Kidney (tissue), 13 donors: ENCODE measurements at regions not wholly inside any gene's neighbourhood (a gene's known extent, or its start where the extent isn't known, plus 50 kb on each side); places are given as distances from the start of the nearest gene placed in this dataset.

Experiments used
- DNase-seq, 5 donors: peaks; one replicate each; pipeline ENCODE4 v3.0.0-alpha.2; 2013 to 2020
- FAIRE-seq: peaks from 2 replicates; lab custom pipeline; 2012; peaks lifted over from hg19 to GRCh38; lab: Jason Lieb, UNC
- H3K27ac ChIP-seq, 2 donors: one replicate each; pipeline ENCODE4 v1.7.0; 2013; ENCODE audit warnings: low read depth in 2 of 2, low read length in 2 of 2, inconsistent platforms in 1 of 2
- H3K27me3 ChIP-seq: one replicate; pipeline ENCODE4 v1.7.1; 2013; ENCODE audit warnings: low read length, inconsistent platforms; ENCODE audit not compliant: control insufficient read depth, insufficient read depth
- H3K36me3 ChIP-seq, 3 donors: one replicate each; pipeline versions ENCODE4 v1.7.0 to v1.7.1; 2013; ENCODE audit warnings: low read length in 3 of 3, control low read depth in 1 of 3, inconsistent platforms in 1 of 3; ENCODE audit not compliant: insufficient read depth in 3 of 3, control insufficient read depth in 2 of 3
- H3K4me1 ChIP-seq, 3 donors: one replicate each; pipeline versions ENCODE4 v1.7.0 to v1.7.1; 2013; ENCODE audit warnings: low read length in 3 of 3, inconsistent platforms in 1 of 3, low read depth in 1 of 3; ENCODE audit not compliant: control insufficient read depth in 2 of 3, insufficient read depth in 2 of 3
- H3K4me3 ChIP-seq, 3 donors: one replicate each; pipeline versions ENCODE4 v1.7.0 to v1.8.1; 2013; ENCODE audit warnings: low read length in 3 of 3, control low read depth in 1 of 3, inconsistent platforms in 1 of 3
- H3K9ac ChIP-seq, 3 donors: one replicate each; pipeline versions ENCODE4 v1.7.0 to v1.7.1; 2013; ENCODE audit warnings: low read length in 3 of 3, control low read depth in 1 of 3, inconsistent platforms in 1 of 3
- H3K9me3 ChIP-seq, 3 donors: one replicate each; pipeline versions ENCODE4 v1.7.0 to v1.7.1; 2013; ENCODE audit warnings: low read length in 3 of 3, control low read depth in 1 of 3, inconsistent platforms in 1 of 3; ENCODE audit not compliant: control insufficient read depth in 2 of 3, insufficient read depth in 1 of 3
- intact Hi-C: fragments of 100-400 bp; cut with DNase I; formaldehyde crosslinking; loops from one replicate; pipeline ENCODE4 v1.11.1; 2022
- TF ChIP-seq, protein P1 (sequence below): IDR thresholded peaks from 3 replicates; pipeline ENCODE4 v1.5.1; 2012; ENCODE audit warnings: mild to moderate bottlenecking, moderate library complexity, borderline replicate concordance; ENCODE audit not compliant: insufficient read depth; ENCODE audit errors: extremely low read depth
- donor health status: control.
- donor health status: control.
- donor health status: control.
- donor health status: control.
- donor health status: control.
- donor health status: DM: yes; HTN: yes; CAD: no.
- donor health status: Normal renal cell carcinoma (clear cell type).

GRCh38 chr16:16923479-16923878 is 544.5 kb downstream of the NPIPA7 start:
- no peak for FAIRE-seq
- no peak overlapping the region for H3K4me3 ChIP-seq
- intact Hi-C loops, result no loop called here

DNA sequence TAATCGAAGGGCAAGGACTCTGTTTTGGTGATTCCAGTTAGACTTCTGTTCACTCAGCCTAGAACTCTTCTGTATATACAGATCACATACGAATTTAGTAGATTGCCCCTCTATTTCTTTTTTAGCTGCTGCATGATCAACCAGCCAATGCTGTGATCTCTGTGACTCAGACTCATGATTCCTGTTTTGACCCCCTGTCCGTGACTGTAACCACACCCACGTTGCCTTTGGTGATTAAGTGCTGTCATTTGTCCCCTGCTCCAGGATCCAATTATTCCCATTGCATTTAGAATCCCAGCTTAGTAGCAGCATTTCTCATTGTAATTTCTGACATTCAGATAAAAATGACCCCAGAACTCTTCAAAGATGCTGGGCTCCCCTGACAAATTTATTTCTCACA is 545.7 kb downstream of the NPIPA7 start:
- intact Hi-C loops, result no loop called here
- TF ChIP-seq, protein P1, sequence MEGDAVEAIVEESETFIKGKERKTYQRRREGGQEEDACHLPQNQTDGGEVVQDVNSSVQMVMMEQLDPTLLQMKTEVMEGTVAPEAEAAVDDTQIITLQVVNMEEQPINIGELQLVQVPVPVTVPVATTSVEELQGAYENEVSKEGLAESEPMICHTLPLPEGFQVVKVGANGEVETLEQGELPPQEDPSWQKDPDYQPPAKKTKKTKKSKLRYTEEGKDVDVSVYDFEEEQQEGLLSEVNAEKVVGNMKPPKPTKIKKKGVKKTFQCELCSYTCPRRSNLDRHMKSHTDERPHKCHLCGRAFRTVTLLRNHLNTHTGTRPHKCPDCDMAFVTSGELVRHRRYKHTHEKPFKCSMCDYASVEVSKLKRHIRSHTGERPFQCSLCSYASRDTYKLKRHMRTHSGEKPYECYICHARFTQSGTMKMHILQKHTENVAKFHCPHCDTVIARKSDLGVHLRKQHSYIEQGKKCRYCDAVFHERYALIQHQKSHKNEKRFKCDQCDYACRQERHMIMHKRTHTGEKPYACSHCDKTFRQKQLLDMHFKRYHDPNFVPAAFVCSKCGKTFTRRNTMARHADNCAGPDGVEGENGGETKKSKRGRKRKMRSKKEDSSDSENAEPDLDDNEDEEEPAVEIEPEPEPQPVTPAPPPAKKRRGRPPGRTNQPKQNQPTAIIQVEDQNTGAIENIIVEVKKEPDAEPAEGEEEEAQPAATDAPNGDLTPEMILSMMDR, result no peak
- FAIRE-seq (no peak), DNase-seq (no peak)
- Histone ChIP-seq H3K4me1 (no peaks in the 10 kb centered on the region), H3K27me3 (no peaks in the 10 kb centered on the region), H3K4me3 (no peak overlapping the region), H3K9ac (no peak overlapping the region), H3K9me3 (no peaks in the 10 kb centered on the region), H3K36me3 (no peaks in the 10 kb centered on the region), H3K27ac (no peak overlapping the region)

More at GRCh38 chr16:16923479-16923878, 544.5 kb downstream of the NPIPA7 start:
- no peak for DNase-seq
- TF ChIP-seq, protein P1, result no peak
- Histone ChIP-seq H3K27me3 (no peaks in the 10 kb centered on the region), H3K36me3 (no peaks in the 10 kb centered on the region), H3K27ac (no peak overlapping the region), H3K9ac (no peak overlapping the region), H3K4me1 (no peaks in the 10 kb centered on the region), H3K9me3 (no peaks in the 10 kb centered on the region)

- no peaks in the 10 kb centered on the region for H3K9me3 ChIP-seq
- TF ChIP-seq, protein P1, result no peak
- H3K36me3 ChIP-seq, result no peaks in the 10 kb centered on the region
- no peaks in the 10 kb centered on the region for H3K4me1 ChIP-seq
- H3K27ac ChIP-seq, result no peak overlapping the region
- FAIRE-seq, result no peak
- H3K27me3 ChIP-seq, result no peaks in the 10 kb centered on the region
- no peak for DNase-seq
- intact Hi-C loops, result no loop called here
- no peak overlapping the region for H3K9ac ChIP-seq
- no peak overlapping the region for H3K4me3 ChIP-seq
Measured at GRCh38 chr16:16925432-16925831, 545.3 kb downstream of the XYLT1 start.

- FAIRE-seq (no peak), DNase-seq (no peak)
- no peak overlapping the region for H3K4me3 ChIP-seq
- H3K27me3 ChIP-seq, result no peaks in the 10 kb centered on the region
- intact Hi-C loops, result no loop called here
- no peak overlapping the region for H3K27ac ChIP-seq
- H3K9ac ChIP-seq, result no peak overlapping the region
- H3K9me3 ChIP-seq, result no peaks in the 10 kb centered on the region
- no peaks in the 10 kb centered on the region for H3K4me1 ChIP-seq
- TF ChIP-seq, protein P1, result no peak
- H3K36me3 ChIP-seq, result no peaks in the 10 kb centered on the region
Measured at GRCh38 chr16:16928532-16929109, 542.1 kb downstream of the XYLT1 start.
